Natural killer cell (primary cell): ENCODE measurements at regions not wholly inside any gene's neighbourhood (a gene's known extent, or its start where the extent isn't known, plus 50 kb on each side); places are given as distances from the start of the nearest gene placed in this dataset.

Source experiments
- ATAC-seq, 3 donors: fragments of 150-1000 bp in 2 of 3; fragments of 200-7000 bp in 1 of 3; cut with Tn5 transposase; 1 replicate in 1 of 3; 2 replicates in 2 of 3; pipeline ENCODE4 v1.10.0; 2021; ENCODE audit warnings: mild to moderate bottlenecking in 2 of 3, moderate library complexity in 2 of 3
- DNase-seq, 2 donors: peaks; one replicate each; pipeline versions ENCODE4 v3.0.0 to v3.0.0-alpha.2; 2013 to 2021; ENCODE audit warnings: mixed read lengths in 1 of 2
- H3K27ac ChIP-seq: one replicate; pipeline ENCODE4 v1.5.1; 2013; ENCODE audit warnings: mild to moderate bottlenecking, low read length
- H3K27me3 ChIP-seq: one replicate; pipeline ENCODE4 v1.6.1; 2013; ENCODE audit warnings: low read length; ENCODE audit not compliant: control insufficient read depth, insufficient read depth
- H3K36me3 ChIP-seq: one replicate; pipeline ENCODE4 v1.6.1; 2013; ENCODE audit warnings: low read length; ENCODE audit not compliant: control insufficient read depth, insufficient read depth
- H3K4me1 ChIP-seq: one replicate; pipeline ENCODE4 v1.6.1; 2013; ENCODE audit warnings: low read length; ENCODE audit not compliant: control insufficient read depth, insufficient read depth
- H3K4me3 ChIP-seq: one replicate; pipeline ENCODE4 v1.5.1; 2013; ENCODE audit warnings: low read length
- H3K9me3 ChIP-seq: one replicate; pipeline ENCODE4 v1.6.1; 2013; ENCODE audit warnings: low read length; ENCODE audit not compliant: control insufficient read depth, insufficient read depth
- H3K27ac Mint-ChIP-seq, 2 donors: one replicate each; pipeline ENCODE4 v1.8.0; 2022; ENCODE audit warnings: mild to moderate bottlenecking in 2 of 2, mixed read lengths in 2 of 2, moderate library complexity in 1 of 2
- H3K27me3 Mint-ChIP-seq, 2 donors: one replicate each; pipeline ENCODE4 v1.8.0; 2022; ENCODE audit warnings: low read depth in 2 of 2, mixed read lengths in 2 of 2
- H3K36me3 Mint-ChIP-seq: one replicate; pipeline ENCODE4 v1.8.0; 2022; ENCODE audit warnings: mixed read lengths
- H3K4me1 Mint-ChIP-seq, 2 donors: one replicate each; pipeline ENCODE4 v1.8.0; 2022; ENCODE audit warnings: mixed read lengths in 2 of 2
- H3K4me3 Mint-ChIP-seq: one replicate; pipeline ENCODE4 v1.8.0; 2022; ENCODE audit warnings: mild to moderate bottlenecking, moderate library complexity, mixed read lengths
- H3K9me3 Mint-ChIP-seq, 2 donors: one replicate each; pipeline ENCODE4 v1.8.0; 2022; ENCODE audit warnings: mixed read lengths in 2 of 2
- CTCF ChIP-seq: fragments of 200-600 bp; IDR thresholded peaks from one replicate; pipeline ENCODE4 v1.8.0; 2022; ENCODE audit warnings: antibody characterized with exemption
- WGBS: methylation state at CpG from one replicate; pipeline ENCODE4 v1.1.7; 2013; ENCODE audit warnings: missing lambda C conversion rate; ENCODE audit not compliant: insufficient coverage; 5-methylcytosine and 5-hydroxymethylcytosine counted together
- intact Hi-C: fragments of 100-400 bp; cut with micrococcal nuclease; formaldehyde crosslinking; loops from one replicate; pipeline ENCODE4 v1.14.2; 2022

GRCh38 chr4:61094854-61095598 lies 105.1 kb upstream of the ADGRL3 start:
- ATAC-seq (no peak), DNase-seq (no peak)
- no peaks in the 10 kb centered on the region for H3K4me1 ChIP-seq
- Mint-ChIP-seq H3K27ac (no peak overlapping the region), H3K4me1 (no peaks in the 10 kb centered on the region), H3K4me3 (no peak overlapping the region), H3K36me3 (peaks cover 18% of the 10 kb centered on the region), H3K27me3 (no peaks in the 10 kb centered on the region), H3K9me3 (peaks cover 22 to 34% of the 10 kb centered on the region in 2 donors)
- no peak for TF ChIP-seq CTCF
- H3K36me3 ChIP-seq: no peaks in the 10 kb centered on the region
- WGBS: 81% methylated on average over 5 of the region's 6 CpGs
- no peak overlapping the region for H3K4me3 ChIP-seq
- peaks cover 8% of the 10 kb centered on the region for H3K9me3 ChIP-seq
- H3K27ac ChIP-seq: no peak overlapping the region
- intact Hi-C loops: no loop called here
- H3K27me3 ChIP-seq: no peaks in the 10 kb centered on the region

- no peak for TF ChIP-seq CTCF
- no peaks in the 10 kb centered on the region for H3K27me3 ChIP-seq
- no peak overlapping the region for H3K27ac Mint-ChIP-seq
- no peaks in the 10 kb centered on the region for H3K27me3 Mint-ChIP-seq
- H3K36me3 ChIP-seq: no peaks in the 10 kb centered on the region
- H3K9me3 Mint-ChIP-seq: peaks cover 10 to 19% of the 10 kb centered on the region in 2 donors
- ATAC-seq: no peak
- DNase-seq: no peak
- H3K4me1 Mint-ChIP-seq: no peaks in the 10 kb centered on the region
- no peak overlapping the region for H3K4me3 ChIP-seq
- H3K4me3 Mint-ChIP-seq: no peak overlapping the region
- 88% methylated on average over 3 of the region's 3 CpGs for WGBS
- no peaks in the 10 kb centered on the region for H3K36me3 Mint-ChIP-seq
- H3K9me3 ChIP-seq: peaks cover 3% of the 10 kb centered on the region
- H3K4me1 ChIP-seq: no peaks in the 10 kb centered on the region
- intact Hi-C loops: no loop called here
- H3K27ac ChIP-seq: no peak overlapping the region
Measured at GRCh38 chr4:61128682-61129081, 71.4 kb upstream of the ADGRL3 start.

GRCh38 chr4:61129971-61130370 lies 70.2 kb upstream of the ADGRL3 start:
- Histone ChIP-seq H3K27me3 (no peaks in the 10 kb centered on the region), H3K4me3 (no peak overlapping the region), H3K36me3 (no peaks in the 10 kb centered on the region), H3K4me1 (no peaks in the 10 kb centered on the region), H3K9me3 (peaks cover 3% of the 10 kb centered on the region), H3K27ac (no peak overlapping the region)
- no peak for TF ChIP-seq CTCF
- DNase-seq (no peak), ATAC-seq (no peak)
- Mint-ChIP-seq H3K27me3 (no peaks in the 10 kb centered on the region), H3K9me3 (peaks cover 5 to 17% of the 10 kb centered on the region in 2 donors), H3K27ac (no peak overlapping the region), H3K36me3 (no peaks in the 10 kb centered on the region), H3K4me3 (no peak overlapping the region), H3K4me1 (no peaks in the 10 kb centered on the region)
- 88% methylated on average over 5 of the region's 5 CpGs for WGBS
- intact Hi-C loops: no loop called here

- no peaks in the 10 kb centered on the region for H3K36me3 Mint-ChIP-seq
- H3K27me3 Mint-ChIP-seq: no peaks in the 10 kb centered on the region
- H3K4me1 Mint-ChIP-seq: no peaks in the 10 kb centered on the region
- Histone ChIP-seq H3K9me3 (peaks cover 5% of the 10 kb centered on the region), H3K27ac (no peak overlapping the region), H3K36me3 (no peaks in the 10 kb centered on the region), H3K4me3 (no peak overlapping the region), H3K4me1 (no peaks in the 10 kb centered on the region), H3K27me3 (no peaks in the 10 kb centered on the region)
- WGBS: 45% methylated on average over 1 of the region's 1 CpG
- ATAC-seq (no peak), DNase-seq (no peak)
- peaks cover 18 to 23% of the 10 kb centered on the region in 2 donors for H3K9me3 Mint-ChIP-seq
- no peak overlapping the region for H3K4me3 Mint-ChIP-seq
- no peak overlapping the region for H3K27ac Mint-ChIP-seq
- intact Hi-C loops: no loop called here
- TF ChIP-seq CTCF: no peak
Measured at GRCh38 chr4:61143461-61143860, 56.7 kb upstream of the ADGRL3 start.
